Epidermal melanocyte (primary cell): ENCODE measurements at regions not wholly inside any gene's neighbourhood (a gene's known extent, or its start where the extent isn't known, plus 50 kb on each side); places are given as distances from the start of the nearest gene placed in this dataset.
"Not testable (repeated sequence)": the region's sequence is repeated elsewhere in the genome, so short reads cannot be mapped to it uniquely, and the experiment has no call there.

ENCODE experiments used
- DNase-seq: peaks from one replicate; pipeline ENCODE4 v3.0.0; 2011; ENCODE audit warnings: low spot score; ENCODE audit not compliant: insufficient read length

- DNase-seq = peak; percentile 70
These were observed 227.6 kb upstream of the POU1F1 start for GRCh38 chr3:87503900-87504498.

- DNase-seq = no peak
These were observed 224.7 kb upstream of the POU1F1 start for GRCh38 chr3:87501076-87501475.

DNA sequence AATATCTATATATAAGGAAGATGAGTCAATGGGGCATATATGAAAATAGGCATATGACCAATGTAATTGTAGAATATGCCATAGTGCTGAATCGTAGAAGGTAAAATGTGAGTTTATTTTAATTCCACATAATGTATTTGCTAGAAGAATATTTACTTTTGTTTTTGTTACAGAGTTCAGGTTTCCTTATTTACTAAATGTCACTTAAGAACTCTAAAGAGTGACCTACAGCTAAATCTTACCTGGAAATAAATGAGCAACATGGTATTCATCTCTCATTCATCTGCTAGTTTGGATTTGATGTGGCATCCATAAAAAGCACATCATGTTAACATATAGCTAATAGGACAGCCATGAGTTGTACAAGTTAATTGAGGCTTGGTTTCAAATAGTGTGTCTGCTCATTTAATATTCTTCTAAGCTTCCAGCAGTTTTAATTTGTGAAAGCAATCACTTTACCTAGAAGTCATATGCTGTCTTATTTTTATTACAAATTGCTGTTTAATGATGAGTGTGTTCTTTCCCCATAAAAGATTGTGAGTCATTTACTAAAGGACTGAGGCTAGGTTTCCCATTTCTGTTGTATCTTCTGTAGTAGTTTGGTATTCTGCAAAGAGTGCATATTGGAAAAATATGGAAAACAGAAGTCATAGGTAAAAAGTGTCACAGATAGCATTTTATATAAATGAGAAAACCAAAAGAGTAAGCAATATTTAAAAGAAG, 222.1 kb upstream of the POU1F1 start:
- DNase-seq = no peak

DNA sequence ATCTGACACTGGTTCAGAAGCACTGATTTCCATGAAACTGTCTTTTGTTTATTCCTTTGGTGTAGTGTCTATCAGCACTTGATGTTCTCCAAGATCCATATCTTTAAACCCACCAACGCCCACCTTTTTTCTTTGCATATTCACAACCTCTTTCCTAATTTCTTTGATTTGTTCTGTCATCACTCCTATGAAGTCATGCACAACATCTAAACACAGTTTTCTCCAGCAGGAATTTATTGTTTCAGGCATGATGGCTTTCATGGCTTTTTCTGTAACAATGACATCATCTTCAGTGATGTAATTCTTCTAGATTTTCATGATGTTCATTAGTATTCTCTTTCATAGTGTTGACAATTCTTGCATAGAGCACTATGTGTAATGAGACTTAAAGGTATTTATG, 219.6 kb upstream of the POU1F1 start:
- no peak for DNase-seq

GRCh38 chr3:87494264-87494663, 217.9 kb upstream of the POU1F1 start:
- DNase-seq = no peak

- DNase-seq = no peak
These were observed 215.5 kb upstream of the POU1F1 start for GRCh38 chr3:87491843-87492242.

- no peak for DNase-seq
These were observed 213.5 kb upstream of the POU1F1 start for GRCh38 chr3:87489892-87490291.

- no peak for DNase-seq
These were observed 212.4 kb upstream of the POU1F1 start for GRCh38 chr3:87488765-87489164.

- DNase-seq = not testable (repeated sequence)
These were observed 210.3 kb upstream of the POU1F1 start for GRCh38 chr3:87486635-87487034.

GRCh38 chr3:87486115-87486514, 209.7 kb upstream of the POU1F1 start:
- no peak for DNase-seq

GRCh38 chr3:87478716-87479115, 202.3 kb upstream of the POU1F1 start:
- DNase-seq = no peak

DNA sequence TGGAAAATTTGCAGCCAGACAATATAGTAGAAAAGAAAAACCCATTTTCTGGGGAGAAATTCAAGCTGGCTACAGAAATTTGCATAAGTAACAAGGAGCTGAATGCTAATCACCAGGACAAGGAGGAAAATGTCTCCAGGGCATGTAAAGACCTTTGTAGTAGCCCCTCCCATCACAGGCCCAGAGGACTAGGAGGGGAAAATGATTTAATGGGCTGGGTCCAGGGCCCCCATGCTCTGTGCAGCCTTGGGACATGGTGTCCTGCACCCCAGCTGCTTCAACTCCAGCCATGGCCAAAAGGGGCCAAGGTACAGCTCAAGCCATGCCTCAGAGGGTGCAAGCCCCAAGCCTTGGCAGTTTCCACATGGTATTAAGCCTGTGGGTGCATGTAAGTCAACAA, 197.6 kb upstream of the POU1F1 start:
- no peak for DNase-seq

GRCh38 chr3:87468938-87469337, 192.6 kb upstream of the POU1F1 start:
- no peak for DNase-seq

DNA sequence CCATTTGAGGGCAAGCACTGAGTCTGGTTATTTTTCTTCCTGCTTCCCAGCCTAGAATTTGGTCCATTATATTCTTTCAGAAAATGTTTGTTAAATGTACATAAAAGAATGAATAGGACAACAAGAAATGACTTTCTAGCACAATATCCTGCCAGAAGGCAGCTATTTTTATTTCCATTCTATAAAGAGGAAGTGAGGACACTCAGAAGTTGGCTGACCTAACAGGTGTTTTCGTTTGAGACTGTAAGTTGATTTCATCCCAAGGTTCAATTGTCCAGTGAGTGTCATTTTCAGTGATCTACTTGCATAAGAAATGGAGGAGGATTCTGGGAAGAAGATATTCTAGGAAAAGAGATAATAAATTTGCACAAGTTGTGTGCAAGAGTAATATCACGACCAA, 191.9 kb upstream of the POU1F1 start:
- DNase-seq = no peak

GRCh38 chr3:87462228-87462627, 185.8 kb upstream of the POU1F1 start:
- DNase-seq = no peak

- DNase-seq = no peak
These were observed 185.1 kb upstream of the POU1F1 start for GRCh38 chr3:87461443-87461842.

- DNase-seq = no peak
These were observed 184.7 kb upstream of the POU1F1 start for GRCh38 chr3:87461036-87461435.

GRCh38 chr3:87448558-87448957, 172.2 kb upstream of the POU1F1 start:
- DNase-seq = no peak

DNA sequence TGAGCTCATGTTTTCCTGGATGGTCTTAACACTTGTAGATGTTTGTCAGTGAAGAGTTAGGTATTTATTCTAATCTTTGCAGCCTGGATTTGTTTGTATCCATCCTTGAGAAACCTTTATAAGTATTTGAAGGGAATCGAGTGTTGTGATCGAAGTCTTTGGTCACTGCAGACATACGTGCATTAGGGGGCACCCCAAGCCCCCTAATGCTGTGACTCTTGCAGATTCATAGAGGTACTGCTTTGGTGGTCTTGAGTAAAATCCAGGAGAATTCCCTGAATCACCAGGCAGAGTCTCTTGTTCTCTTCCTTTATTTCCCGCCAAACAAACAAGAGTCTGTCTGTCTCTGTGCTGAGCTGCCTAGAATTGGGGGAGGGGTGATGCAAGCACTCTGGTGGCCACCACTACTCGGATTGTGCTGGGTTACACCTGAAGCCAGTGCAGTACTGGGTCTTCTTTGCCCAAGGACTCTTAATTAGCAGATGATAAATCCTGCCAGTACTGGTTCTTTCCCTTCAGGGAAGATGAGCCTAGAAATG, 170.5 kb upstream of the POU1F1 start:
- DNase-seq = no peak

DNA sequence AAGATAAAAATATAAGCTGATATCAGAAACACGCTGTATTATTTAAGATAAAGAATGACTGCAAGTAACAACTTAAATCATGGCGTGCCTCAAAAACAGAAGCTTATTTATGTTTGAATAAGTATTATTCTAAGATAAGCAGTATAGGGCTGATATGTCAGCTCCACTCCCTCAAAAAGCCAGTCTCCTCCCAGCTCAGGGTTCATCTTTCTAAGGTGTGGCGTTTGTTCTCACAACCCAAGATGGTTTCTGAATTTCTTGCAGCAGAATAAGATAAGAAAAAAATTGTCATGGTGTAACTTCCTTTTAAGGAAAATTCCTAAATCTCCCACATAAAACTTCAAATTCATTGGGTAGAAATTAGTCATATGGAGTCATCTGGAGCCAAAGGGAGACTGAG, 166.1 kb upstream of the POU1F1 start:
- no peak for DNase-seq

DNA sequence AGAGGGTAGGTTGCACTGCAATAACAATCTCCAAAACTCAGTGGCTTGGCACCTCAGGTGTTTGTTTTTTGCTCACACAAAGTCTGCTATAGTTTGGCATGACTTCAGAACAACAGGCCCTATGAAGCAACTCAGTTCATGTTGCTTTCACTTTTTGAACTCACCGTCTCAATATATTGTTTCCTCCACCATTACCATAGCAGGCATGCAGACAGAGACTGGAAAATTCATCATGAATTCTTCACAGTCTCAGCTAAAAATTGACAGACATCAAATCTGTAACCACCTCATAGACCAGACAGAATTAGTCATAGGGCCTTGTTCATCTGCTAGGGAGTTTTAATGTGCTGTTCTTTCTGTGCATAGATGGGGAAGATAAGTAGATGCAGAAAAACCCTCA, 161.4 kb upstream of the POU1F1 start:
- DNase-seq = no peak

DNA sequence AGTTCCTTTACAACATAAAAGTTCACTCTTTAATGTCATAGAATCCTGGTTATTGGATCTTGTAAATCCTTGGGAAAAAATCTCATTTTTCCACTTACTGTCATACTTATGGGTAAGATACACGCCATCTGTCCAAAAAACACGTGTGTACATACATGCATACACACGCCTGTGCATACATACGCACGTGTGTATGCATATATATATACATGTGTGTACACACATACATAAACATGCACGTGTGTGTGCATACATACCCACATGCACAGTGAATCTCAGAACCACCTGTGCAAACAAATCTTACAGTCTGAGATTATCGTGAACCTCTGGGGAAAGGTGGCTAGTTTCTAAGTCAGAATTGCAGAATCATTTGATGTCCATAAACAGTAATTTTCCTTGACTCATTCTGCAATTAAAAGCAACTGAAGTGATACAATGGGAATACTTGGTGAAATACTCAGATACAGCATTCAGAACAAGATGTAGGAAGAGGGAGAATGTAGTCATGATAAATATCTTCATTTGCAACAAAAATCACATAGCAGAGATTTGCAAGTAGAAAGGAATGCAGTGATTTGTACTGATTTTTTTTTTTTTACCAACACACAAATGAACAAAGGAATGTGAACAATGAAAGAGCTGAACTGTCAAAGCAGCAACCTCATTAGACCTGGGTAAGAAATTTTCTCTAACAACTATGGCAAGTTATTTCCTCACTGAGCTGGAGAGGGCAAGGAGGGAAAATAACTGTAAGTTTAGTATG, 160.6 kb upstream of the POU1F1 start:
- DNase-seq = no peak
